SK-N-SH (cell line): ENCODE measurements at regions not wholly inside any gene's neighbourhood (a gene's known extent, or its start where the extent isn't known, plus 50 kb on each side); places are given as distances from the start of the nearest gene placed in this dataset.

ENCODE experiments used
- CTCF ChIA-PET: fragments of 300-600, 350-600 bp; formaldehyde crosslinking; extraction: SDS; loops from one replicate; lab custom pipeline; 2021; lab: Yijun Ruan, JAX
- POLR2A ChIA-PET: fragments of 350-600 bp; sonication (Branson Sonifier 250); formaldehyde crosslinking; extraction: SDS; loops from one replicate; lab custom pipeline; 2020; ENCODE audit warnings: antibody characterized with exemption, inconsistent platforms; lab: Yijun Ruan, JAX
- DNase-seq: peaks from one replicate; pipeline ENCODE4 v3.0.0; 2012
- H2AFZ ChIP-seq: fragments of 200-600 bp; sonication (generic); 2 replicates; pipeline ENCODE4 v1.8.1; 2016; ENCODE audit warnings: antibody characterized with exemption, mild to moderate bottlenecking, low read depth
- H3F3A ChIP-seq: fragments of 200-600 bp; sonication (generic); replicated peaks from 2 replicates; pipeline ENCODE3; 2016; ENCODE audit warnings: antibody characterized with exemption, mild to moderate bottlenecking; ENCODE audit not compliant: insufficient read depth
- H3K27ac ChIP-seq, 2 experiments: fragments of 200-500 bp in 1 of 2; fragments of 200-600 bp in 1 of 2; sonication (Bioruptor generic) in 1 of 2; sonication (generic), shearing (Covaris generic) in 1 of 2; 2 replicates each; pipeline versions ENCODE4 v1.5.1 to v1.6.1; 2014 to 2016; ENCODE audit warnings: low read depth in 2 of 2, inconsistent platforms in 1 of 2, low read length in 1 of 2, mild to moderate bottlenecking in 1 of 2, mixed read lengths in 1 of 2
- H3K27me3 ChIP-seq: fragments of 200-600 bp; sonication (generic), shearing (Covaris generic); 2 replicates; pipeline ENCODE4 v1.6.1; 2016; ENCODE audit warnings: mixed run types; ENCODE audit not compliant: insufficient read depth
- H3K36me3 ChIP-seq, 2 experiments: fragments of 200-500 bp in 1 of 2; fragments of 200-600 bp in 1 of 2; sonication (Bioruptor generic) in 1 of 2; sonication (generic) in 1 of 2; replicated peaks in 1 of 2; 2 replicates each; pipeline versions ENCODE3 to v1.5.1; 2014 to 2016; ENCODE audit warnings: low read length in 1 of 2, mild to moderate bottlenecking in 1 of 2; ENCODE audit not compliant: insufficient read depth in 2 of 2, control insufficient read depth in 1 of 2
- H3K4me1 ChIP-seq, 2 experiments: fragments of 200-500 bp in 1 of 2; fragments of 200-600 bp in 1 of 2; sonication (Bioruptor generic) in 1 of 2; sonication (generic), shearing (Covaris generic) in 1 of 2; 2 replicates each; pipeline versions ENCODE4 v1.5.1 to v1.6.1; 2014 to 2016; ENCODE audit warnings: low read depth in 1 of 2, low read length in 1 of 2, mixed run types in 1 of 2; ENCODE audit not compliant: insufficient read depth in 2 of 2, control insufficient read depth in 1 of 2
- H3K4me2 ChIP-seq: fragments of 200-600 bp; sonication (generic), shearing (Covaris generic); 2 replicates; pipeline ENCODE4 v1.6.1; 2017; ENCODE audit warnings: mixed run types
- H3K4me3 ChIP-seq, 2 experiments: fragments of 200-500 bp in 1 of 2; fragments of 200-600 bp in 1 of 2; sonication (Bioruptor generic) in 1 of 2; sonication (generic), shearing (Covaris generic) in 1 of 2; 2 replicates each; pipeline versions ENCODE4 v1.5.1 to v1.8.1; 2014 to 2016; ENCODE audit warnings: low read depth in 2 of 2, inconsistent platforms in 1 of 2, low read length in 1 of 2, mild to moderate bottlenecking in 1 of 2, mixed read lengths in 1 of 2, moderate library complexity in 1 of 2
- H3K79me2 ChIP-seq: fragments of 200-600 bp; sonication (generic); 2 replicates; pipeline ENCODE4 v1.8.1; 2017; ENCODE audit warnings: mild to moderate bottlenecking; ENCODE audit not compliant: insufficient read depth
- H3K9ac ChIP-seq: fragments of 200-600 bp; sonication (generic); 2 replicates; pipeline ENCODE4 v1.6.1; 2017; ENCODE audit warnings: mixed run types
- H3K9me2 ChIP-seq: fragments of 200-600 bp; sonication (generic); 2 replicates; pipeline ENCODE4 v1.6.1; 2017; ENCODE audit warnings: mixed run types
- H3K9me3 ChIP-seq: fragments of 200-600 bp; sonication (generic); 2 replicates; pipeline ENCODE4 v1.6.1; 2017; ENCODE audit warnings: mixed run types, mild to moderate bottlenecking, moderate library complexity
- H4K20me1 ChIP-seq: fragments of 200-600 bp; sonication (generic); 2 replicates; pipeline ENCODE4 v1.6.1; 2017; ENCODE audit warnings: mild to moderate bottlenecking, mixed run types; ENCODE audit not compliant: insufficient read depth
- CTCF ChIP-seq: fragments of 200-600 bp; sonication (generic); IDR thresholded peaks from 2 replicates; pipeline ENCODE4 v1.6.1; 2017; ENCODE audit warnings: antibody characterized with exemption, mild to moderate bottlenecking, moderate library complexity
- ELF1 ChIP-seq: IDR thresholded peaks from 2 replicates; pipeline ENCODE4 v1.4.0; 2012
- FOXM1 ChIP-seq: IDR thresholded peaks from 2 replicates; pipeline ENCODE4 v1.4.0; 2012; ENCODE audit warnings: low read depth, mild to moderate bottlenecking
- JUND ChIP-seq: IDR thresholded peaks from 2 replicates; pipeline ENCODE4 v1.4.0; 2012
- MEF2A ChIP-seq: IDR thresholded peaks from 2 replicates; pipeline ENCODE4 v1.4.0; 2012; ENCODE audit warnings: low read depth, borderline replicate concordance
- MXI1 ChIP-seq: IDR thresholded peaks from 2 replicates; pipeline ENCODE4 v1.6.1; 2012; ENCODE audit warnings: mild to moderate bottlenecking, low read depth, low read length, improper control_type of control experiment
- NRF1 ChIP-seq: IDR thresholded peaks from 2 replicates; pipeline ENCODE4 v1.6.1; 2012; ENCODE audit warnings: low read depth, mild to moderate bottlenecking, low read length
- RAD21 ChIP-seq: IDR thresholded peaks from 2 replicates; pipeline ENCODE4 v1.6.1; 2012; ENCODE audit warnings: mild to moderate bottlenecking, low read length
- RCOR1 ChIP-seq: fragments of 150-350 bp; IDR thresholded peaks from 2 replicates; pipeline ENCODE4 v1.6.1; 2017; ENCODE audit warnings: antibody characterized with exemption, low read length
- RXRA ChIP-seq: IDR thresholded peaks from 2 replicates; pipeline ENCODE4 v1.4.0; 2012; ENCODE audit warnings: low read depth, mild to moderate bottlenecking, borderline replicate concordance
- SIN3A ChIP-seq: IDR thresholded peaks from 2 replicates; pipeline ENCODE4 v1.6.1; 2012; ENCODE audit warnings: low read depth, mild to moderate bottlenecking, low read length, moderate library complexity, borderline replicate concordance
- SMC3 ChIP-seq: IDR thresholded peaks from 2 replicates; pipeline ENCODE4 v1.6.1; 2012; ENCODE audit warnings: low read depth, low read length, improper control_type of control experiment
- USF2 ChIP-seq: fragments of 150-350 bp; IDR thresholded peaks from 2 replicates; pipeline ENCODE4 v1.6.1; 2017; ENCODE audit warnings: antibody characterized with exemption, low read length, low read depth, borderline replicate concordance
- YY1 ChIP-seq: IDR thresholded peaks from 2 replicates; pipeline ENCODE4 v1.4.0; 2012; ENCODE audit warnings: low read depth, mild to moderate bottlenecking
- ZBTB33 ChIP-seq: IDR thresholded peaks from 2 replicates; pipeline ENCODE4 v1.4.0; 2012; ENCODE audit warnings: low read depth, borderline replicate concordance
- WGBS: methylation state at CpG from one replicate; pipeline ENCODE4 v1.1.6; 2017; ENCODE audit warnings: low lambda C conversion rate; 5-methylcytosine and 5-hydroxymethylcytosine counted together

GRCh38 chr21:38702196-38702595, 103.5 kb upstream of the ETS2 start (continued):
- TF ChIP-seq RCOR1 = no peak

GRCh38 chr21:38709876-38710275, 95.9 kb upstream of the ETS2 start:
- Histone ChIP-seq H3K27me3 (no peaks in the 10 kb centered on the region), H3F3A (no peaks in the 10 kb centered on the region), H3K27ac (no peak overlapping the region), H4K20me1 (no peaks in the 10 kb centered on the region), H3K36me3 (no peaks in the 10 kb centered on the region), H2AFZ (no peak overlapping the region), H3K4me2 (no peak overlapping the region), H3K4me1 (no peaks in the 10 kb centered on the region; a peak in 1 of 4 replicates), H3K9me2 (no peaks in the 10 kb centered on the region), H3K9me3 (no peaks in the 10 kb centered on the region), H3K9ac (no peak overlapping the region), H3K4me3 (no peak overlapping the region), H3K79me2 (no peaks in the 10 kb centered on the region)
- no peak for DNase-seq
- ChIA-PET POLR2A (no interaction called here), CTCF (no interaction called here)
- WGBS = 63% methylated on average over 4 of the region's 4 CpGs
- TF ChIP-seq RAD21 (no peak), USF2 (no peak), RXRA (no peak), NRF1 (no peak), ZBTB33 (no peak), FOXM1 (no peak), JUND (no peak), RCOR1 (no peak), CTCF (no peak), ELF1 (no peak), SMC3 (no peak), SIN3A (no peak), YY1 (no peak), MXI1 (no peak), MEF2A (no peak)
